ENCODE measurements at regions not wholly inside any gene's neighbourhood (a gene's known extent, or its start where the extent isn't known, plus 50 kb on each side); places are given as distances from the start of the nearest gene placed in this dataset.
"Not testable (repeated sequence)": the region's sequence is repeated elsewhere in the genome, so short reads cannot be mapped to it uniquely, and the experiment has no call there.

GRCh38 chrX:1041091-1041490 is 171.4 kb downstream of the CRLF2 start:
- Histone ChIP-seq H3F3A (replicated peaks; ENCODE audit: low read depth) (no peaks in the 10 kb centered on the region), H3K4me2 (no peak overlapping the region), H3K27me3 (ENCODE audit: insufficient read depth) (no peaks in the 10 kb centered on the region), H3K9me2 (ENCODE audit: insufficient read depth) (peaks cover 6% of the 10 kb centered on the region), H3K27ac (ENCODE audit: low read depth) (no peak overlapping the region), H3K4me3 (no peak overlapping the region), H3K79me2 (replicated peaks; ENCODE audit: insufficient read depth) (no peaks in the 10 kb centered on the region), H4K20me1 (replicated peaks; ENCODE audit: insufficient read depth) (no peaks in the 10 kb centered on the region), H3K36me3 (ENCODE audit: insufficient read depth) (no peaks in the 10 kb centered on the region), H3K4me1 (ENCODE audit: insufficient read depth) (no peaks in the 10 kb centered on the region), H2AFZ (no peak overlapping the region)
- H3K27me3 Mint-ChIP-seq (ENCODE audit: insufficient read depth, low read depth, poor library complexity): peaks cover 2% of the 10 kb centered on the region
- no peaks in the 10 kb centered on the region for H3K4me1 Mint-ChIP-seq
- TF ChIP-seq POLR2AphosphoS5 (IDR thresholded peaks at IDR 0.05; ENCODE audit: low read depth): no peak
- TF ChIP-seq CREB1 (CRISPR knock-in tag; IDR thresholded peaks at IDR 0.05; ENCODE audit: low read depth): no peak
- TF ChIP-seq JUNB (IDR thresholded peaks at IDR 0.05; ENCODE audit: unreplicated experiment): no peak
- no peak for TF ChIP-seq EZH2phosphoT487 (IDR thresholded peaks at IDR 0.05; ENCODE audit: unreplicated experiment)
- no peak for TF ChIP-seq ZNF114 (CRISPR knock-in tag; IDR thresholded peaks at IDR 0.05)
- no peak for TF ChIP-seq REST (IDR thresholded peaks at IDR 0.05; ENCODE audit: unreplicated experiment)
- no peak overlapping the region for H3K27ac Mint-ChIP-seq
- peaks cover 23% of the 10 kb centered on the region for H3K36me3 Mint-ChIP-seq (ENCODE audit: low read depth)
- H3K4me3 Mint-ChIP-seq: no peak overlapping the region
- no peak for ATAC-seq
- H3K9me3 Mint-ChIP-seq: peaks cover 37% of the 10 kb centered on the region
- no peak for DNase-seq (ENCODE audit: low spot score)

- not testable (repeated sequence) for H3K79me2 ChIP-seq (replicated peaks; ENCODE audit: insufficient read depth); H3K4me3 ChIP-seq; H3K4me1 Mint-ChIP-seq; H3K27ac Mint-ChIP-seq; H3K4me2 ChIP-seq; H3K36me3 ChIP-seq (ENCODE audit: insufficient read depth); ATAC-seq; H4K20me1 ChIP-seq (replicated peaks; ENCODE audit: insufficient read depth); H3K4me3 Mint-ChIP-seq; H3K27ac ChIP-seq (ENCODE audit: low read depth); H3K9me2 ChIP-seq (ENCODE audit: insufficient read depth); H2AFZ ChIP-seq; H3K27me3 ChIP-seq (ENCODE audit: insufficient read depth); H3K27me3 Mint-ChIP-seq (ENCODE audit: insufficient read depth, low read depth, poor library complexity); H3F3A ChIP-seq (replicated peaks; ENCODE audit: low read depth); H3K4me1 ChIP-seq (ENCODE audit: insufficient read depth); DNase-seq (ENCODE audit: low spot score)
- Mint-ChIP-seq H3K36me3 (ENCODE audit: low read depth) (peaks cover 35% of the 10 kb centered on the region), H3K9me3 (peaks cover 59% of the 10 kb centered on the region)
Observed at GRCh38 chrX:1035931-1036330, 176.5 kb downstream of the CRLF2 start.

GRCh38 chrX:1035206-1035605 is 177.2 kb downstream of the CRLF2 start:
- Histone ChIP-seq H3K79me2 (replicated peaks; ENCODE audit: insufficient read depth) (no peaks in the 10 kb centered on the region), H4K20me1 (replicated peaks; ENCODE audit: insufficient read depth) (no peaks in the 10 kb centered on the region), H3K27me3 (ENCODE audit: insufficient read depth) (no peaks in the 10 kb centered on the region), H3K4me2 (no peak overlapping the region), H3F3A (replicated peaks; ENCODE audit: low read depth) (no peaks in the 10 kb centered on the region), H3K4me3 (no peak overlapping the region), H3K36me3 (ENCODE audit: insufficient read depth) (no peaks in the 10 kb centered on the region), H3K9me2 (ENCODE audit: insufficient read depth) (peaks cover 4% of the 10 kb centered on the region), H3K4me1 (ENCODE audit: insufficient read depth) (no peaks in the 10 kb centered on the region), H3K27ac (ENCODE audit: low read depth) (no peak overlapping the region), H2AFZ (no peak overlapping the region)
- Mint-ChIP-seq H3K27ac (no peak overlapping the region), H3K9me3 (peaks cover 65% of the 10 kb centered on the region), H3K36me3 (ENCODE audit: low read depth) (peaks cover 35% of the 10 kb centered on the region), H3K4me3 (no peak overlapping the region), H3K27me3 (ENCODE audit: insufficient read depth, low read depth, poor library complexity) (peaks cover 4% of the 10 kb centered on the region), H3K4me1 (no peaks in the 10 kb centered on the region)
- TF ChIP-seq ZNF331 (CRISPR knock-in tag; IDR thresholded peaks at IDR 0.05; ENCODE audit: low read depth) (no peak), JUNB (IDR thresholded peaks at IDR 0.05; ENCODE audit: unreplicated experiment) (no peak), REST (IDR thresholded peaks at IDR 0.05; ENCODE audit: unreplicated experiment) (no peak), ZNF114 (CRISPR knock-in tag; IDR thresholded peaks at IDR 0.05) (no peak), CTCF (conservative IDR thresholded peaks at IDR 0.05; ENCODE audit: low read depth in 2 of 2) (no peak), NANOG (IDR thresholded peaks at IDR 0.05; ENCODE audit: borderline replicate concordance) (no peak), EZH2phosphoT487 (IDR thresholded peaks at IDR 0.05; ENCODE audit: unreplicated experiment) (no peak), CREB1 (CRISPR knock-in tag; IDR thresholded peaks at IDR 0.05; ENCODE audit: low read depth) (no peak)
- DNase-seq (ENCODE audit: low spot score) (no peak), ATAC-seq (no peak)

Measured in GM23338 (cell line).